Parathyroid adenoma (tissue), 2 donors: ENCODE measurements at regions not wholly inside any gene's neighbourhood (a gene's known extent, or its start where the extent isn't known, plus 50 kb on each side); places are given as distances from the start of the nearest gene placed in this dataset.

Source experiments
- H2AFZ ChIP-seq: fragments of 300-600 bp; sonication (generic); one replicate; pipeline ENCODE4 v1.7.0; 2017; ENCODE audit warnings: antibody characterized with exemption, mild to moderate bottlenecking
- H3K27ac ChIP-seq: fragments of 300-600 bp; sonication (generic); one replicate; pipeline ENCODE4 v1.7.0; 2017
- H3K27me3 ChIP-seq: fragments of 300-600 bp; sonication (generic); one replicate; pipeline ENCODE4 v1.7.0; 2017; ENCODE audit warnings: low read length; ENCODE audit not compliant: control insufficient read depth, insufficient read depth
- H3K36me3 ChIP-seq: fragments of 300-600 bp; sonication (generic); one replicate; pipeline ENCODE4 v1.7.0; 2017; ENCODE audit warnings: low read length; ENCODE audit not compliant: control insufficient read depth, insufficient read depth
- H3K4me1 ChIP-seq: fragments of 300-600 bp; sonication (generic); one replicate; pipeline ENCODE4 v1.7.0; 2017; ENCODE audit warnings: control low read depth
- H3K4me2 ChIP-seq: fragments of 300-600 bp; sonication (generic); one replicate; pipeline ENCODE4 v1.7.0; 2017; ENCODE audit warnings: low read length
- H3K4me3 ChIP-seq: fragments of 300-600 bp; sonication (generic); one replicate; pipeline ENCODE4 v1.7.0; 2017; ENCODE audit warnings: low read depth, low read length
- H3K79me2 ChIP-seq: fragments of 300-600 bp; sonication (generic); one replicate; pipeline ENCODE4 v1.7.0; 2017; ENCODE audit warnings: control low read depth
- H3K9ac ChIP-seq: fragments of 300-600 bp; sonication (generic); one replicate; pipeline ENCODE4 v1.7.0; 2017; ENCODE audit warnings: mild to moderate bottlenecking
- H3K9me3 ChIP-seq: fragments of 300-600 bp; sonication (generic); one replicate; pipeline ENCODE4 v1.7.0; 2017; ENCODE audit warnings: low read length; ENCODE audit not compliant: control insufficient read depth
- CTCF ChIP-seq: fragments of 300-600 bp; sonication (generic); IDR thresholded peaks from one replicate; pipeline ENCODE4 v1.7.0; 2017; ENCODE audit warnings: antibody characterized with exemption, mild to moderate bottlenecking
- donor health status: primary hyperparathyroidism.

GRCh38 chr18:1861473-1861872 is 709.8 kb downstream of the METTL4 start:
- Histone ChIP-seq H3K4me3 (no peak overlapping the region), H3K9me3 (no peaks in the 10 kb centered on the region), H2AFZ (no peak overlapping the region), H3K27me3 (no peaks in the 10 kb centered on the region), H3K9ac (no peak overlapping the region), H3K4me1 (no peaks in the 10 kb centered on the region), H3K79me2 (no peaks in the 10 kb centered on the region), H3K36me3 (no peaks in the 10 kb centered on the region), H3K4me2 (no peak overlapping the region), H3K27ac (no peak overlapping the region)
- no peak for TF ChIP-seq CTCF

- Histone ChIP-seq H3K9me3 (no peaks in the 10 kb centered on the region), H3K9ac (no peak overlapping the region), H2AFZ (no peak overlapping the region), H3K79me2 (no peaks in the 10 kb centered on the region), H3K4me3 (no peak overlapping the region), H3K4me2 (no peak overlapping the region), H3K4me1 (no peaks in the 10 kb centered on the region), H3K27ac (no peak overlapping the region), H3K36me3 (no peaks in the 10 kb centered on the region), H3K27me3 (no peaks in the 10 kb centered on the region)
- TF ChIP-seq CTCF = no peak
Measured at GRCh38 chr18:1865869-1866268, 705.4 kb downstream of the METTL4 start.

- Histone ChIP-seq H2AFZ (no peak overlapping the region), H3K79me2 (no peaks in the 10 kb centered on the region), H3K4me2 (no peak overlapping the region), H3K27me3 (no peaks in the 10 kb centered on the region), H3K4me3 (no peak overlapping the region), H3K4me1 (no peaks in the 10 kb centered on the region), H3K27ac (no peak overlapping the region), H3K9ac (no peak overlapping the region), H3K9me3 (no peaks in the 10 kb centered on the region), H3K36me3 (no peaks in the 10 kb centered on the region)
- TF ChIP-seq CTCF = no peak
Measured at GRCh38 chr18:1872274-1872673, 699.0 kb downstream of the METTL4 start.

GRCh38 chr18:1875219-1875618 is 696.1 kb downstream of the METTL4 start:
- TF ChIP-seq CTCF = no peak
- H2AFZ ChIP-seq = no peak overlapping the region
- no peak overlapping the region for H3K9ac ChIP-seq
- no peaks in the 10 kb centered on the region for H3K4me1 ChIP-seq
- no peaks in the 10 kb centered on the region for H3K36me3 ChIP-seq
- H3K9me3 ChIP-seq = no peaks in the 10 kb centered on the region
- H3K4me3 ChIP-seq = no peak overlapping the region
- no peak overlapping the region for H3K4me2 ChIP-seq
- no peaks in the 10 kb centered on the region for H3K79me2 ChIP-seq
- H3K27me3 ChIP-seq = no peaks in the 10 kb centered on the region
- H3K27ac ChIP-seq = no peak overlapping the region

GRCh38 chr18:1884623-1885022 is 686.7 kb downstream of the METTL4 start:
- no peak for TF ChIP-seq CTCF
- Histone ChIP-seq H3K27ac (no peak overlapping the region), H3K4me3 (no peak overlapping the region), H3K27me3 (no peaks in the 10 kb centered on the region), H3K9ac (no peak overlapping the region), H3K9me3 (no peaks in the 10 kb centered on the region), H2AFZ (no peak overlapping the region), H3K79me2 (no peaks in the 10 kb centered on the region), H3K4me2 (no peak overlapping the region), H3K4me1 (no peaks in the 10 kb centered on the region), H3K36me3 (no peaks in the 10 kb centered on the region)
